SK-N-SH treated with all-trans-retinoic acid at 6 μM for 48 hours (cell line): ENCODE measurements at regions not wholly inside any gene's neighbourhood (a gene's known extent, or its start where the extent isn't known, plus 50 kb on each side); places are given as distances from the start of the nearest gene placed in this dataset.

ENCODE experiments used
- ATAC-seq: fragments of 200-7000 bp; cut with Tn5 transposase; 3 replicates; pipeline ENCODE4 v1.9.1; 2020; ENCODE audit warnings: mild to moderate bottlenecking, moderate library complexity
- ARNTL ChIP-seq: fragments of 450-650 bp; formaldehyde crosslinking; IDR thresholded peaks from 2 replicates; pipeline ENCODE4 v1.5.0; 2020; ENCODE audit warnings: low read depth, mild to moderate bottlenecking, moderate library complexity, borderline replicate concordance
- BACH2 ChIP-seq: fragments of 250-450 bp; sonication (Bioruptor Pico); IDR thresholded peaks from 2 replicates; pipeline ENCODE4 v1.9.0; 2021; ENCODE audit warnings: mild to moderate bottlenecking, borderline replicate concordance
- CSDC2 ChIP-seq: fragments of 250-450 bp; sonication (Bioruptor Pico); IDR thresholded peaks from 2 replicates; pipeline ENCODE4 v1.5.0; 2020; ENCODE audit warnings: mild to moderate bottlenecking, moderate library complexity
- ESRRG ChIP-seq: fragments of 250-450 bp; sonication (Bioruptor Pico); IDR thresholded peaks from 2 replicates; pipeline ENCODE4 v1.6.1; 2021; ENCODE audit warnings: mild to moderate bottlenecking
- GLIS3 ChIP-seq: fragments of 250-450 bp; sonication (Bioruptor Pico); IDR thresholded peaks from 2 replicates; pipeline ENCODE4 v1.5.0; 2020; ENCODE audit warnings: mild to moderate bottlenecking, moderate library complexity
- ISL1 ChIP-seq: fragments of 250-450 bp; sonication (Bioruptor Pico); IDR thresholded peaks from 2 replicates; pipeline ENCODE4 v2.1.2; 2022; ENCODE audit warnings: mild to moderate bottlenecking, moderate library complexity
- OSR1 ChIP-seq: fragments of 250-450 bp; sonication (Bioruptor Pico); IDR thresholded peaks from 2 replicates; pipeline ENCODE4 v1.8.0; 2022; ENCODE audit warnings: moderate library complexity, mild to moderate bottlenecking, inconsistent platforms
- PPARA ChIP-seq: fragments of 250-450 bp; sonication (Bioruptor Pico); IDR thresholded peaks from 2 replicates; pipeline ENCODE4 v1.5.0; 2020; ENCODE audit warnings: mild to moderate bottlenecking, borderline replicate concordance
- RARB ChIP-seq: fragments of 250-450 bp; sonication (Bioruptor Pico); IDR thresholded peaks from 2 replicates; pipeline ENCODE4 v1.8.0; 2021; ENCODE audit warnings: mild to moderate bottlenecking, moderate library complexity
- SNAI2 ChIP-seq: fragments of 250-450 bp; sonication (Bioruptor Pico); IDR thresholded peaks from 2 replicates; pipeline ENCODE4 v1.5.0; 2020; ENCODE audit warnings: mild to moderate bottlenecking, moderate library complexity
- TCF4 ChIP-seq: fragments of 250-450 bp; sonication (Bioruptor Pico); IDR thresholded peaks from 2 replicates; pipeline ENCODE4 v1.8.0; 2021; ENCODE audit warnings: mild to moderate bottlenecking, moderate library complexity, borderline replicate concordance
- TOX ChIP-seq: fragments of 250-450 bp; sonication (Bioruptor Pico); IDR thresholded peaks from 2 replicates; pipeline ENCODE4 v1.8.0; 2021; ENCODE audit warnings: mild to moderate bottlenecking, moderate library complexity, borderline replicate concordance
- ZFP3 ChIP-seq: fragments of 250-450 bp; sonication (Bioruptor Pico); IDR thresholded peaks from 2 replicates; pipeline ENCODE4 v1.5.0; 2020; ENCODE audit warnings: mild to moderate bottlenecking, moderate library complexity
- ZNF8 ChIP-seq: fragments of 450-650 bp; formaldehyde crosslinking; IDR thresholded peaks from 2 replicates; pipeline ENCODE4 v1.5.0; 2020; ENCODE audit warnings: mild to moderate bottlenecking, moderate library complexity
- TF ChIP-seq, protein P1 (sequence below): fragments of 250-450 bp; sonication (Bioruptor Pico); IDR thresholded peaks from 2 replicates; pipeline ENCODE4 v1.8.0; 2021; ENCODE audit warnings: low read depth, mild to moderate bottlenecking, moderate library complexity, borderline replicate concordance
- TF ChIP-seq, protein P2 (sequence below): fragments of 250-450 bp; sonication (Bioruptor Pico); IDR thresholded peaks from 2 replicates; pipeline ENCODE4 v1.5.1; 2021; ENCODE audit warnings: mild to moderate bottlenecking, moderate library complexity
- TF ChIP-seq, protein P3 (sequence below): fragments of 250-450 bp; sonication (Bioruptor Pico); IDR thresholded peaks from 2 replicates; pipeline ENCODE4 v1.8.0; 2020; ENCODE audit warnings: mild to moderate bottlenecking, moderate library complexity, borderline replicate concordance
- TF ChIP-seq, protein P4 (sequence below): fragments of 250-450 bp; sonication (Bioruptor Pico); IDR thresholded peaks from 2 replicates; pipeline ENCODE4 v1.5.0; 2020; ENCODE audit warnings: mild to moderate bottlenecking, moderate library complexity
- TF ChIP-seq, protein P5 (sequence below): fragments of 250-450 bp; sonication (Bioruptor Pico); IDR thresholded peaks from 2 replicates; pipeline ENCODE4 v1.5.1; 2020; ENCODE audit warnings: low read depth, mild to moderate bottlenecking, moderate library complexity

DNA sequence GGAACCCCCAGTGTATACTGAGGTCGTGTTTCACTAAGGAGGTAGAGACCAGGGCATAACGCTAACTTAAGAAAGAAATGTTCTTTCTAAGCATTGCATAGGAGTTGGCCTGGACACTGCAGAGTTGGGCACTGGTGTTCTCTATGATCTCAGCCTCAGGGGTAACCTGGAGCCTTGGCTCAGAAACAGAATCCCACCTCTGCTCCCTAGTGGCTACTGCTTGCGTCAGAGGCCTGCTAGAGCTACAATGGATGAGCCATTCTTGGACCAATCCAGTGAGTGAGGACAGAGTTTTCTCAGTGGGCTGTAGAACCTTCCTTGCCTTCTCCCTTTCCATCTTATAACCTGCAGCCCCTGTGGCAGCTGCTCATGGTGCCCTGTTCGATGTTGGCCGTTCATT is 324.4 kb upstream of the CELF4 start (continued):
- TF ChIP-seq, protein P1, sequence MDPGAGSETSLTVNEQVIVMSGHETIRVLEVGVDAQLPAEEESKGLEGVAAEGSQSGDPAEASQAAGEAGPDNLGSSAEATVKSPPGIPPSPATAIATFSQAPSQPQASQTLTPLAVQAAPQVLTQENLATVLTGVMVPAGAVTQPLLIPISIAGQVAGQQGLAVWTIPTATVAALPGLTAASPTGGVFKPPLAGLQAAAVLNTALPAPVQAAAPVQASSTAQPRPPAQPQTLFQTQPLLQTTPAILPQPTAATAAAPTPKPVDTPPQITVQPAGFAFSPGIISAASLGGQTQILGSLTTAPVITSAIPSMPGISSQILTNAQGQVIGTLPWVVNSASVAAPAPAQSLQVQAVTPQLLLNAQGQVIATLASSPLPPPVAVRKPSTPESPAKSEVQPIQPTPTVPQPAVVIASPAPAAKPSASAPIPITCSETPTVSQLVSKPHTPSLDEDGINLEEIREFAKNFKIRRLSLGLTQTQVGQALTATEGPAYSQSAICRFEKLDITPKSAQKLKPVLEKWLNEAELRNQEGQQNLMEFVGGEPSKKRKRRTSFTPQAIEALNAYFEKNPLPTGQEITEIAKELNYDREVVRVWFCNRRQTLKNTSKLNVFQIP (CRISPR knock-in tag): no peak
- TF ChIP-seq, protein P2, sequence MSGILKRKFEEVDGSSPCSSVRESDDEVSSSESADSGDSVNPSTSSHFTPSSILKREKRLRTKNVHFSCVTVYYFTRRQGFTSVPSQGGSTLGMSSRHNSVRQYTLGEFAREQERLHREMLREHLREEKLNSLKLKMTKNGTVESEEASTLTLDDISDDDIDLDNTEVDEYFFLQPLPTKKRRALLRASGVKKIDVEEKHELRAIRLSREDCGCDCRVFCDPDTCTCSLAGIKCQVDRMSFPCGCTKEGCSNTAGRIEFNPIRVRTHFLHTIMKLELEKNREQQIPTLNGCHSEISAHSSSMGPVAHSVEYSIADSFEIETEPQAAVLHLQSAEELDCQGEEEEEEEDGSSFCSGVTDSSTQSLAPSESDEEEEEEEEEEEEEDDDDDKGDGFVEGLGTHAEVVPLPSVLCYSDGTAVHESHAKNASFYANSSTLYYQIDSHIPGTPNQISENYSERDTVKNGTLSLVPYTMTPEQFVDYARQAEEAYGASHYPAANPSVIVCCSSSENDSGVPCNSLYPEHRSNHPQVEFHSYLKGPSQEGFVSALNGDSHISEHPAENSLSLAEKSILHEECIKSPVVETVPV (CRISPR knock-in tag): no peak
- no peak for TF ChIP-seq ESRRG (CRISPR knock-in tag)
- no peak for TF ChIP-seq ISL1

DNA sequence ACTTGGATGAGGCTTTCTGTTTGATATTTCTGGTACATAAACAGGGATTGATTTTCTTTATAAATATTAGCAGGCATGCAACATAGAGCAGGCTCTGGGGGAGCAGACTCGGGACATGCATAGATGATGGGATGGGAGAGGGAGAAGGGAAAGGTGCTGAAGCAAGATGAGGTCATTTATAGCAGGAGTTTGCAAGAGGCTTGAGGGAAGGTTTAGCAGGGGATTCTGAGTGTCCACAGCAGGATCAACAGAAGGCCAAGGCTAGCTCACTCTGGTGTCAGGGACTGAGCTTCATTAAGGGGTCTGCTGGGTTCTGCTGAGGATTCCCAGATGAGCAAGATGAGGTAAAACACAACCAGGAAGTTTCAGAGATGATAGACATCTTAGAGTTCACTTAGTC is 309.1 kb upstream of the CELF4 start:
- ATAC-seq: no peak
- TF ChIP-seq ZNF8 (CRISPR knock-in tag) (no peak), TCF4 (CRISPR knock-in tag) (no peak), CSDC2 (no peak), BACH2 (no peak), OSR1 (CRISPR knock-in tag) (no peak), ISL1 (no peak), RARB (CRISPR knock-in tag) (no peak), SNAI2 (CRISPR knock-in tag) (no peak), ESRRG (CRISPR knock-in tag) (no peak), ZFP3 (CRISPR knock-in tag) (no peak), PPARA (CRISPR knock-in tag) (no peak), TOX (CRISPR knock-in tag) (no peak), ARNTL (CRISPR knock-in tag) (no peak), GLIS3 (CRISPR knock-in tag) (no peak)
- TF ChIP-seq, protein P2 (CRISPR knock-in tag): no peak
- TF ChIP-seq, protein P3, sequence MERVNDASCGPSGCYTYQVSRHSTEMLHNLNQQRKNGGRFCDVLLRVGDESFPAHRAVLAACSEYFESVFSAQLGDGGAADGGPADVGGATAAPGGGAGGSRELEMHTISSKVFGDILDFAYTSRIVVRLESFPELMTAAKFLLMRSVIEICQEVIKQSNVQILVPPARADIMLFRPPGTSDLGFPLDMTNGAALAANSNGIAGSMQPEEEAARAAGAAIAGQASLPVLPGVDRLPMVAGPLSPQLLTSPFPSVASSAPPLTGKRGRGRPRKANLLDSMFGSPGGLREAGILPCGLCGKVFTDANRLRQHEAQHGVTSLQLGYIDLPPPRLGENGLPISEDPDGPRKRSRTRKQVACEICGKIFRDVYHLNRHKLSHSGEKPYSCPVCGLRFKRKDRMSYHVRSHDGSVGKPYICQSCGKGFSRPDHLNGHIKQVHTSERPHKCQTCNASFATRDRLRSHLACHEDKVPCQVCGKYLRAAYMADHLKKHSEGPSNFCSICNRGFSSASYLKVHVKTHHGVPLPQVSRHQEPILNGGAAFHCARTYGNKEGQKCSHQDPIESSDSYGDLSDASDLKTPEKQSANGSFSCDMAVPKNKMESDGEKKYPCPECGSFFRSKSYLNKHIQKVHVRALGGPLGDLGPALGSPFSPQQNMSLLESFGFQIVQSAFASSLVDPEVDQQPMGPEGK: no peak
- TF ChIP-seq, protein P4, sequence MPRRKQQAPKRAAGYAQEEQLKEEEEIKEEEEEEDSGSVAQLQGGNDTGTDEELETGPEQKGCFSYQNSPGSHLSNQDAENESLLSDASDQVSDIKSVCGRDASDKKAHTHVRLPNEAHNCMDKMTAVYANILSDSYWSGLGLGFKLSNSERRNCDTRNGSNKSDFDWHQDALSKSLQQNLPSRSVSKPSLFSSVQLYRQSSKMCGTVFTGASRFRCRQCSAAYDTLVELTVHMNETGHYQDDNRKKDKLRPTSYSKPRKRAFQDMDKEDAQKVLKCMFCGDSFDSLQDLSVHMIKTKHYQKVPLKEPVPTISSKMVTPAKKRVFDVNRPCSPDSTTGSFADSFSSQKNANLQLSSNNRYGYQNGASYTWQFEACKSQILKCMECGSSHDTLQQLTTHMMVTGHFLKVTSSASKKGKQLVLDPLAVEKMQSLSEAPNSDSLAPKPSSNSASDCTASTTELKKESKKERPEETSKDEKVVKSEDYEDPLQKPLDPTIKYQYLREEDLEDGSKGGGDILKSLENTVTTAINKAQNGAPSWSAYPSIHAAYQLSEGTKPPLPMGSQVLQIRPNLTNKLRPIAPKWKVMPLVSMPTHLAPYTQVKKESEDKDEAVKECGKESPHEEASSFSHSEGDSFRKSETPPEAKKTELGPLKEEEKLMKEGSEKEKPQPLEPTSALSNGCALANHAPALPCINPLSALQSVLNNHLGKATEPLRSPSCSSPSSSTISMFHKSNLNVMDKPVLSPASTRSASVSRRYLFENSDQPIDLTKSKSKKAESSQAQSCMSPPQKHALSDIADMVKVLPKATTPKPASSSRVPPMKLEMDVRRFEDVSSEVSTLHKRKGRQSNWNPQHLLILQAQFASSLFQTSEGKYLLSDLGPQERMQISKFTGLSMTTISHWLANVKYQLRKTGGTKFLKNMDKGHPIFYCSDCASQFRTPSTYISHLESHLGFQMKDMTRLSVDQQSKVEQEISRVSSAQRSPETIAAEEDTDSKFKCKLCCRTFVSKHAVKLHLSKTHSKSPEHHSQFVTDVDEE (CRISPR knock-in tag): no peak

DNA sequence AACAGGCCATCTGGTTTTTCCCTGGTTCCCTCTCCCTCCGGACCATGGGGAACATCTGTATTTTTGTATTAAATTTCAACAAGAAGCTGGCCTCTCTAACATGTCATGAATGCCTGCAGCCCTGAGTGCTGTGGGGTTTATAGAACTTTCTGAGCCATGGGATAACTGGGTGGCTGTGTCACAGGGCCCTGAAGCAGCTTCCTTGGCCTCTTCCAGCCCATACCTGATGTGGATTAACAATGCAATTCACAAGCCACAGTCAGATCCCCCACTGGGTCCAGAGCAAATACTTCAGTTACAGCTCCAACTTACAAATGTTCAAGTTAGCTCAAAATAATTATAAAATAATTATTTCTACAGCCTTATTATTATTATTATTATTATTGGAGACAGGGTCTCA is 307.8 kb upstream of the CELF4 start:
- TF ChIP-seq, protein P5, sequence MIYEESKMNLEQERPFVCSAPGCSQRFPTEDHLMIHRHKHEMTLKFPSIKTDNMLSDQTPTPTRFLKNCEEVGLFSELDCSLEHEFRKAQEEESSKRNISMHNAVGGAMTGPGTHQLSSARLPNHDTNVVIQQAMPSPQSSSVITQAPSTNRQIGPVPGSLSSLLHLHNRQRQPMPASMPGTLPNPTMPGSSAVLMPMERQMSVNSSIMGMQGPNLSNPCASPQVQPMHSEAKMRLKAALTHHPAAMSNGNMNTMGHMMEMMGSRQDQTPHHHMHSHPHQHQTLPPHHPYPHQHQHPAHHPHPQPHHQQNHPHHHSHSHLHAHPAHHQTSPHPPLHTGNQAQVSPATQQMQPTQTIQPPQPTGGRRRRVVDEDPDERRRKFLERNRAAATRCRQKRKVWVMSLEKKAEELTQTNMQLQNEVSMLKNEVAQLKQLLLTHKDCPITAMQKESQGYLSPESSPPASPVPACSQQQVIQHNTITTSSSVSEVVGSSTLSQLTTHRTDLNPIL: no peak
- TF ChIP-seq, protein P4 (CRISPR knock-in tag): no peak
- TF ChIP-seq, protein P3: no peak
- TF ChIP-seq, protein P2 (CRISPR knock-in tag): no peak
- TF ChIP-seq ZNF8 (CRISPR knock-in tag) (no peak), BACH2 (no peak), SNAI2 (CRISPR knock-in tag) (no peak), CSDC2 (no peak)
- no peak for ATAC-seq
